GM19452 (cell line): ENCODE measurements at regions not wholly inside any gene's neighbourhood (a gene's known extent, or its start where the extent isn't known, plus 50 kb on each side); places are given as distances from the start of the nearest gene placed in this dataset.

Source experiments
- ATAC-seq: cut with Tn5 transposase; IDR thresholded peaks from one replicate; pipeline ENCODE4 v1.9.1; 2021; ENCODE audit not compliant: unreplicated experiment

DNA sequence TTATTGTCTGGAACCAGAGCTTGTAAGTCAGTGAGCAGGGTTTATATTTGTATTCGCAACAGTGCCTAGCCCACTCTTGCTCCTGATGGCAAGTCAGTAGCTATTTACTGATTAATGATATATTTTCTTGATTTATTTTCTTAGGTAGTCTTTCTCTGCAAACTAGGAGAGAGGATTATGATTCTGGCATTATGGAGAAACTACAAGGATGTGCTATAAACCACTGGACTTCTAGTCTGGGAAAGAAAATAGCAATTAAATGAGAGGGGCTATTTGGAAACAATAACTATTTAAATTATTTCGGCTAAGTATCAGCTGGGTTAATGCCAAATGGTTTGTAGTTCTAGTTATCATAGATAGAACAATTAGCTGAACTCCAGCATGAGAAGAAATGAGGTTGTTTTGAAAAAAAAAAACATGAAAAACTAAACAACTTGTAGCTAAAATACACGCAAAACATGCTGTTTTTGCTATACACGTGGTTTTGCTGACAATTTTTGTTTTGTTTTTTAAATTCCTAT lies 304.9 kb upstream of the TCF21 start:
- ATAC-seq, result no peak

DNA sequence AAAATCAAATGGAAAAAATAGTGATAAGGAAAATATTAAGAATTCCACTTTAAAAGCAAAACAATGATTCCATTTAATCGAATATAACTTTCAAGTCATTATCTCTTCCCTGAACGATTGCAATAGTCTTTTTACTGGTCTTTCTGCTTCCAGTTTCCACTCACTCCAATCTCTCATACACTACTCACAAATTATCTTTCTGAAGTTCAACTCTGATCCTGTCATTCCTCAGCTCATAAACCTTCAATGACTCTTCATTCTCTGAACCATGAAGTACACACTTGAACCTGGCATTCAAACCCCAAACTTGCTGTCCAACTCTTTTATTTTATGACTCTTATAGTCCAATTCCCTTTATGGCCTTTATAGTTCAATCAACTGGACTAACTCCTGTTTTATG lies 304.1 kb upstream of the TCF21 start:
- ATAC-seq, result no peak

- no peak for ATAC-seq
Measured at GRCh38 chr6:133585978-133586377, 302.9 kb upstream of the TCF21 start.

GRCh38 chr6:133587546-133588160 lies 301.3 kb upstream of the TCF21 start:
- no peak for ATAC-seq

DNA sequence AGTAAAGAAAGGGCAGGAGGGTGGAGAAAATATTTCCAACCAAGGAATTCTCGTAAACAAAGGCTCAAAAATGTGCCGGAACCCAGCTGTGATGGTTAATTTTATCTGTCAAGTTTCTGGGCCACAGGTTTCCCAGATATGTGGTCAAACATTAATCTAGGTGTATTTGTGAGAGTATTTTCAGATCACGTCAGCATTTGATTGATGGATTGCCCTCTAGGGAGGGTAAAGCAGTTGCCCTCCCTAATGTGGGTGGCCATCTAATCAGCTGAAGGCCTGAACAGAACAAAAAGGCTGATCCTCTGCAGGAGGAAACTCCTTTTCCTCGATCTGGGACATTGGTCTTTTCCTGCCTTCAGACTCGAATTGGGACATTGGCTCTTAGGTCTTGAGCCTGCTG lies 298.7 kb upstream of the TCF21 start:
- no peak for ATAC-seq

GRCh38 chr6:133590814-133591213 lies 298.1 kb upstream of the TCF21 start:
- ATAC-seq, result no peak

DNA sequence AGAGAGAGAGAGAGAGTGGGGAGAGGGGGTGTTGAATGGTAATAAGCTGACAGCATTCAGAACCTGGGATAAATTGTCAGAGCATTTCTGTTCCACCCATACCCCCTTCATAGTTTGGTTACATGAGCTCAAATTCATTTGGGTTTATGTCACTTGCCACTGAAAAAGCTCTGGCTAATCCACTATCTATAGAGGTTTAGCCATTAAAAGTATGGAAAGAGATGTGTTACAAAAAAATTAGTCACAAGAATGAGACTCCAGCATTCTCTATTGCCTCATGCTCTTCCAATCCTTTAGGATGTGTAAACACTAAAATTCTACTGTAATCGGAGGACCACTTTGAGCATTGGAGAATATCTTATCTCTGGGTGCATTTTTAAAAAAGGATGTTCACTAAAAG lies 297.6 kb upstream of the TCF21 start:
- ATAC-seq, result no peak

- ATAC-seq, result no peak
Measured at GRCh38 chr6:133594652-133595110, 294.2 kb upstream of the TCF21 start.

DNA sequence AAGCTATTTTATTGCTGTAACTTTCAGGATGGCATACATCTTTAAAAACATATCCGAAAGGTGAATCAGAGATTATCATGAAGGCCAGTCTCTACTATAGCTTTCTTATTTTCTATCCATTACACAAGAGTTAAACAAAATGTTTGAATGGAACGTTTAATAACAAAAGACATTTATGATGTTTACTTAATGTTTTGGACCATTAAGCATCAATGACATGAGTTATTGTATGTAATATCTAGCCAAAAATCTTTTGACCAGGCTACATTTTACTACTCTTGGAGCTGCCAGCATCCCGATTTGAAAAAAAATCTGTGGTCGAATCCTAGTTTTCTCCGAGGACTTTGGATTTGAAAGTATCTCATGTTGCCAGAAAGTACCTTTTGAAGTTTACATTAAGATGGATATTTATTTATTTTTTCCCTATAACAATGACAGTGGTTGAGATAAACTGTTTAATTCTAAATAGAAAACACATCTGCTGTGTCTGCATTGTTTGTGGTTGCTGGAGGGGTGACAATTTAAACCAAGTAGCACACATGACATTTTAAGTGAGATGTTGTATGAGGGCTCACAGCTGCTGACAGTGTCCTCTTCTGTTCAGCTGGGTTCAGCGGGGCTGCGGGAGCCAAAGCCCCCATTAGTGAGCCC lies 293.7 kb upstream of the TCF21 start:
- ATAC-seq, result no peak

- ATAC-seq, result no peak
Measured at GRCh38 chr6:133606852-133607251, 282.1 kb upstream of the TCF21 start.

- ATAC-seq, result no peak
Measured at GRCh38 chr6:133608620-133609019, 280.3 kb upstream of the TCF21 start.

GRCh38 chr6:133609415-133610226 lies 279.3 kb upstream of the TCF21 start:
- ATAC-seq, result no peak

DNA sequence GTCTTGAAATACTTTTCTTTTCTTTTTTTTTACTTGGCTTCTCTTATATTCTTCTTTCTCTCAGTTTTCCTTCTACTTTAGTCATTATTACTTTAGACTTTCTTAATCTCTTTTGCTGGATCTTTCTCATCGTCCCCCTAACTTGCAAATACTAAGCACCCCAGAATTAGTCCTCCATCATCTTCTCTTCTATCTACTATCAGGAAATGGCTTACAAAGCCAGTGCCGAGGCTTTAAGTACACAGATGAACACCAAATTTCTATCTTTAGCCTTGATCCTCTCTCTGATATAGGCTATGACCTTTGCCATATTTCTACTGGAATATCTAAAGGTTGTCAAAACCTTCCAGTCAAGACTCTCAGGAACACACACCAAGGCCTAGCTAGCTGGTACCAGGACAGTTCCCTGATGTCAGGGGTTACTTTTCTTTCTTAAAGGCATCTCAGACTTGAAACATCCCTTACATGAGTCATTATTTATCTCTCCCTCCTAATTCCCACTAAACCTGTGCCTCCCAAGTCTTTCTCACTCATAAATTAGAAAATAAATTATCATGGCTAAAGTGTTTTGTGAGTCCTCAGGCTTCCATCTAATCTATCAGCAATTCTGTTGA lies 278.6 kb upstream of the TCF21 start:
- no peak for ATAC-seq

DNA sequence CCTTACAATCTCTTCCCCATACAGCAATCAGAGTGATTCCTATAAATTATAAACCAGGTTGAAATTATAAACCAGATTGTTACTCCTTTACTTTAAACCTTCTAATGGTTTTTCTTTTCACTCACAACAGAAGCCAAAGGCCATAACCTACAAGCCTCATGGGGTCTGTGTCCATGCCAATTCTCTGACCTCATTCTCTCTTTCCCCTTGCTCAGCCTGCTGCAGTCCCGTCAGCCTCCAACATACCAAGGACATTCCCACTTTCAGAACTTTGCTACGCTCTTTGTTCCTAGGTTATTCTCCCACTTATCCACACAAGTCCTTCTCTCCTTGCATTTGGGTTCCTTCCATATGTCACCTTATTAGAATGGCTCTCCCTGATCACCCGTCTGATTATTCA lies 277.9 kb upstream of the TCF21 start:
- no peak for ATAC-seq

DNA sequence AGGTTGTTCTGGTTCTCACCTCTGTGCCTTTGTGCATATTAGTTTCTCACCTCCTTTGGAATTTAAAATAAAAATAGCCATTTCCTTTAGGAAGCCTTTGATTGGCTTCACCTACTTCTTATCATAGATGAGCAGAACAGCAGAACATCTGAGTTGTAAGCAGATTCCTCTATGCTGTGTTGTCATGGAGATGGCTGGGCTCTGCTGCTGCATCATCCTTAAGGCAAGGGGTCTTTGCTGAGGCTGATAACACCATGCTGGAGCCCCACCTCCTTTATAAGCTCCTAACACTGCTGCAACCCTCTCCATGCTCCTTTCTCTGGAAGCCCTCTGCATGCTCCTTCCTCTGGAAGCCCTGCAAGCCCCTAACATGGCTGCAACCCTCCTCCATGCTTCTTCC lies 276.5 kb upstream of the TCF21 start:
- no peak for ATAC-seq

DNA sequence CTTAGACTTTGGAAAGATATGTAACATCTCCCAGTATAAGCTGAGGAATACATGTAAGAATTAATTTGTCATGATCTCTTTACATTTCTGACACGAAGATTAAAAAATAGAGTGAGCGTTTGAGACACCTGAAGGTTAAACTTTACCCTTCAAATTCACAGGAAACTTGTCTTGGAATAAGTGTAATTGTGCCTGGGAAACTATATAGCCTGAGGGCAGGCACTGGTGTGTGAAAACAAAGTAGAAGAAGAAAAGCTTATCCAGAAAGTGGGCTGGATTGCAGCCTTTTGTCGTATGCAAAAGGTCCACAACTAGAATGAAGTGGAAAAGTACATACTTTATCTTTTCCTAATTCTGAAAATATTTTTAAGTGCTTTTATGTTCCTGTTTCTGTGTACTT lies 275.7 kb upstream of the TCF21 start:
- no peak for ATAC-seq

DNA sequence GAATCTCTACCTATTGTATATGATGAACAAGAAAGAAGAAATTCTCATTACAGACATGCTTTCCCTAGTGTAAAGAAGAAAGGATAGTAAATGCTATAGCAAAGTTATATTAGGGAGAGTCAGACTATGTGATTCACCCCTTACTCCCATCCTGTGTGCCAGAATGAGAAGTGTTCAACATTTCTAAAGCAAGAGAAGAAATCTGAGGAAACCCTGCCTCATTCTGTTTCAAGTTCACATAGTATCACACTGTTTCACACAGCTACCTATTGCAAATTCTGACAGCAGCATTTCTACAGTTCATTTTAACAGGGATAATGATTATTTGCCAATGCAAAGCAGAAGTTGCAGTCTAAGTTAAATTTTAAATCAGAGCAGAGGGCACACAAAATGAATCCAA lies 267.2 kb upstream of the TCF21 start:
- ATAC-seq, result no peak

GRCh38 chr6:133623065-133623464 lies 265.8 kb upstream of the TCF21 start:
- ATAC-seq, result no peak

- no peak for ATAC-seq
Measured at GRCh38 chr6:133623621-133624020, 265.3 kb upstream of the TCF21 start.

DNA sequence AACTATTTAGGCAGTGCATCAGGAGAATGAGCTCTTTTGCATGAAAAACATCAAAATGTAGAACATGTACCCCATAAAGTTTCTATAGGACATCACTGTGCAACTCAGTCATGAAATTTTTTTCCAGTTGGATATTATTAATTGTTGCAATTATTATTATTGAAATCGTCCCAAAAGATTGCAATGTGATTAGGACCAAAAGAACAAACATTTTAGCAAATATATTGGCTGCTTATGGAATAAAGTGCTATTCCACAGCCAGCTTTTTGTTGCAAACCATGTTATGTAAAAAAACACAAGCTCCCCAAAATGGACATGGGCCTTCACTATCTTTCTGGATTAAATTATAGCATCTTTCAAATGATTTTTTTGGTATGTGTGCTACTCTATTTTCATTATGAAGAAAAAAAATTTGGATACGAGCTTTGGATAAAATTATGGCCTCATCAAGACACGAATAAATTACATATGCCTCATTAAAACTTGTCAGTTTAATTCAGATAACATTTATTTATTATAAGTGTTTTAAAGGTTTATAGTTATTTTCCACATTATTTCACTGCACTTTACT lies 262.7 kb upstream of the TCF21 start:
- no peak for ATAC-seq

- ATAC-seq, result no peak
Measured at GRCh38 chr6:133629970-133630369, 258.9 kb upstream of the TCF21 start.
